ENCODE measurements at regions not wholly inside any gene's neighbourhood (a gene's known extent, or its start where the extent isn't known, plus 50 kb on each side); places are given as distances from the start of the nearest gene placed in this dataset.

GRCh38 chr9:105127863-105128220 is 116.6 kb upstream of the SLC44A1 start:
- TF ChIP-seq GATA2 (IDR thresholded peaks at IDR 0.05; ENCODE audit: low read depth, low read length) (no peak), GATA3 (IDR thresholded peaks at IDR 0.05; ENCODE audit: low read depth, low read length) (no peak)
